Naive thymus-derived CD4-positive, alpha-beta T cell (primary cell): ENCODE measurements at regions not wholly inside any gene's neighbourhood (a gene's known extent, or its start where the extent isn't known, plus 50 kb on each side); places are given as distances from the start of the nearest gene placed in this dataset.

Experiments used
- ATAC-seq: fragments of 150-1000 bp; cut with Tn5 transposase; 2 replicates; pipeline ENCODE4 v1.10.0; 2021; ENCODE audit warnings: mild to moderate bottlenecking, moderate library complexity
- CTCF ChIA-PET: fragments of 350-600 bp; sonication (Branson Sonifier 250); formaldehyde crosslinking; loops from one replicate; lab custom pipeline; 2021; ENCODE audit warnings: antibody characterized with exemption; lab: Charles Lee
- POLR2A ChIA-PET: fragments of 350-600 bp; sonication (Branson Sonifier 250); formaldehyde crosslinking; loops from one replicate; lab custom pipeline; 2021; ENCODE audit warnings: antibody characterized with exemption, inconsistent platforms; lab: Charles Lee
- DNase-seq, 9 donors: peaks; one replicate each; pipeline versions ENCODE4 v3.0.0 to v3.0.0-alpha.2; 2020 to 2022; ENCODE audit warnings: mixed read lengths in 1 of 9
- H3K27ac ChIP-seq: one replicate; pipeline ENCODE4 v1.7.0; 2013; ENCODE audit warnings: mild to moderate bottlenecking, low read depth, low read length, moderate library complexity
- H3K27me3 ChIP-seq, 2 donors: one replicate each; pipeline ENCODE4 v1.7.0; 2013; ENCODE audit warnings: low read length in 2 of 2, mild to moderate bottlenecking in 2 of 2, moderate library complexity in 2 of 2; ENCODE audit not compliant: control insufficient read depth in 2 of 2, insufficient read depth in 2 of 2
- H3K36me3 ChIP-seq, 3 experiments: 1 replicate in 2 of 3; 2 replicates in 1 of 3; pipeline ENCODE4 v1.7.0; 2013; ENCODE audit warnings: low read length in 3 of 3, mild to moderate bottlenecking in 3 of 3, moderate library complexity in 1 of 3; ENCODE audit not compliant: insufficient read depth in 3 of 3, control insufficient read depth in 2 of 3
- H3K4me1 ChIP-seq, 2 donors: one replicate each; pipeline ENCODE4 v1.7.0; 2013; ENCODE audit warnings: low read length in 2 of 2, mild to moderate bottlenecking in 2 of 2, moderate library complexity in 1 of 2; ENCODE audit not compliant: control insufficient read depth in 2 of 2, insufficient read depth in 2 of 2
- H3K4me3 ChIP-seq: 2 replicates; pipeline ENCODE4 v1.7.0; 2013; ENCODE audit warnings: mild to moderate bottlenecking, low read length
- H3K9me3 ChIP-seq, 3 experiments: 1 replicate in 2 of 3; 2 replicates in 1 of 3; pipeline ENCODE4 v1.7.0; 2013; ENCODE audit warnings: low read length in 3 of 3; ENCODE audit not compliant: control insufficient read depth in 2 of 3
- H3K27ac Mint-ChIP-seq, 9 donors: one replicate each; pipeline ENCODE4 v1.8.0; 2020 to 2022; ENCODE audit warnings: mixed read lengths in 9 of 9, mild to moderate bottlenecking in 8 of 9, moderate library complexity in 5 of 9, inconsistent platforms in 2 of 9
- H3K27me3 Mint-ChIP-seq, 5 donors: one replicate each; pipeline ENCODE4 v1.8.0; 2021 to 2022; ENCODE audit warnings: mixed read lengths in 5 of 5, mild to moderate bottlenecking in 1 of 5
- H3K36me3 Mint-ChIP-seq, 5 donors: one replicate each; pipeline ENCODE4 v1.8.0; 2020 to 2022; ENCODE audit warnings: mixed read lengths in 5 of 5, mild to moderate bottlenecking in 3 of 5, inconsistent platforms in 1 of 5
- H3K4me1 Mint-ChIP-seq, 7 donors: one replicate each; pipeline ENCODE4 v1.8.0; 2020 to 2022; ENCODE audit warnings: mixed read lengths in 7 of 7, mild to moderate bottlenecking in 3 of 7, inconsistent platforms in 1 of 7
- H3K4me3 Mint-ChIP-seq, 10 donors: one replicate each; pipeline ENCODE4 v1.8.0; 2020 to 2022; ENCODE audit warnings: mild to moderate bottlenecking in 10 of 10, mixed read lengths in 10 of 10, moderate library complexity in 6 of 10, inconsistent platforms in 2 of 10
- H3K9me3 Mint-ChIP-seq, 11 donors: one replicate each; pipeline ENCODE4 v1.8.0; 2020 to 2022; ENCODE audit warnings: mixed read lengths in 11 of 11, mild to moderate bottlenecking in 4 of 11, inconsistent platforms in 1 of 11, moderate library complexity in 1 of 11
- intact Hi-C, 2 donors: fragments of 100-400 bp; cut with micrococcal nuclease; formaldehyde crosslinking; loops; one replicate each; pipeline ENCODE4 v1.15.1; 2023

DNA sequence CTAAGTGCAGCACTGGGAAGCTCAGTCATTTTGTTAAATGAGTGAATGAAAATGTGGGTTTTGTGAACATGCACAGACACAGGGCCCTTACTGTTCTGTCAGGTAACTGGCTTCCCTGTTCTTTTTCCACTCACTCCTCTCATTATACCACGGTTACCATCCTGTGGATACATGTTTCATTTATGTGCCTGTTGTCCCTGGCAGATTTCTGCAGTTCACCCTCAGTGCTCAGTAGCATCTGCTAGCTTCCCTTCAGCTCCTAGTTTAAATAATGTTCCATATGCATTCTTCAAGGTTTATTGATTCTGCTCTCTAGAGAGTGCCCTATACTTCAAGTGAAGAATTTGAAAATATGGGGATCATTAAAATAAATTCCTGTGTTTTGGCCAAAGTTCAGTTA is 1634.3 kb upstream of the ADGRL3 start:
- Histone ChIP-seq H3K4me3 (no peak overlapping the region), H3K27me3 (no peaks in the 10 kb centered on the region), H3K36me3 (no peaks in the 10 kb centered on the region), H3K4me1 (no peaks in the 10 kb centered on the region), H3K9me3 (no peaks in the 10 kb centered on the region), H3K27ac (no peak overlapping the region)
- no peaks in the 10 kb centered on the region for H3K36me3 Mint-ChIP-seq
- ATAC-seq: no peak
- intact Hi-C loops: no loop called here
- H3K4me1 Mint-ChIP-seq: no peaks in the 10 kb centered on the region
- peaks cover 0 to 5% (median 0%) of the 10 kb centered on the region in 11 donors for H3K9me3 Mint-ChIP-seq
- H3K4me3 Mint-ChIP-seq: no peak overlapping the region
- peaks cover 0 to 3% (median 0%) of the 10 kb centered on the region in 5 donors for H3K27me3 Mint-ChIP-seq
- no peak for DNase-seq
- no peak overlapping the region for H3K27ac Mint-ChIP-seq
- CTCF ChIA-PET: no interaction called here
- POLR2A ChIA-PET: no interaction called here

- Histone ChIP-seq H3K27ac (no peak overlapping the region), H3K36me3 (no peaks in the 10 kb centered on the region), H3K4me3 (no peak overlapping the region), H3K9me3 (no peaks in the 10 kb centered on the region), H3K4me1 (no peaks in the 10 kb centered on the region), H3K27me3 (no peaks in the 10 kb centered on the region)
- ChIA-PET POLR2A (no interaction called here), CTCF (no interaction called here)
- ATAC-seq (no peak), DNase-seq (no peak)
- H3K4me3 Mint-ChIP-seq: no peak overlapping the region
- peaks cover 0 to 3% (median 0%) of the 10 kb centered on the region in 5 donors for H3K27me3 Mint-ChIP-seq
- no peak overlapping the region for H3K27ac Mint-ChIP-seq
- H3K4me1 Mint-ChIP-seq: no peaks in the 10 kb centered on the region
- intact Hi-C loops: no loop called here
- H3K9me3 Mint-ChIP-seq: peaks cover 0 to 17% (median 0%) of the 10 kb centered on the region in 11 donors
- H3K36me3 Mint-ChIP-seq: no peaks in the 10 kb centered on the region
Measured at GRCh38 chr4:59570860-59571476, 1629.2 kb upstream of the ADGRL3 start.

- POLR2A ChIA-PET: no interaction called here
- peaks cover 0 to 17% (median 0%) of the 10 kb centered on the region in 11 donors for H3K9me3 Mint-ChIP-seq
Measured at GRCh38 chr4:59571805-59572430, 1628.2 kb upstream of the ADGRL3 start.

DNA sequence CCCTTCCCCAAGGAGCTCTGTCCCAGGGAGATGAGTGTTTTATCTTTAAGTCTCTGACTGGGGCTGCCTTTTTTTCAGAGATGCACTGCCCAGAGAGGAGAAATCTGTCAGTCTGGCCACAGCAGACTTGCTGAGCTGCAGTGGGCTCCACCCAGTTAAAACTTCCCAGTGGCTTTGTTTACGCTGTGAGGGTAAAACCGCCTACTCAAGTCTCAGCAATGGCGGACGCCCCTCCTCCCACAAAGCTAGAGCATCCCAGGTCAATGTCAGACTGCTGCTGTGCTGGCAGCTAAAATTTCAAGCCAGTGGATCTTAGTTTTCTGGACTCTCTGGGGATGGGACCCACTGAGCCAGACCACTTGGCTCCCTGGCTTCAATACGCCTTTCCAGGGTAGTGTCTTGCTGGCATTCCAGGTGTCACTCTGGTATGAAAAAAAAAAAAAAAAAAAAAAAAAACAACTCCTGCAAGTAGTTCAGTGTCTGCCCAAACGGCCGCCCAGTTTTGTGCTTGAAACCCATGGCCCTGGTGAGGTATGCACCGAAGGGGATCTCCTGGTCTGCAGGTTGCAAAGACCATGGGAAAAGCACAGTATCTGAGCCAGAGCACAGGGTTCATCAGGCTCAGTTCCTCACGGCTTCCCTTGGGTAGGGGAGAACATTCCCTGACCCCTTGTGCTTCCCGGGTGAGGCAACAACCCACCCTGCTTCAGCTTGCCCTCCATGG is 1616.1 kb upstream of the ADGRL3 start:
- CTCF ChIA-PET: no interaction called here
- Mint-ChIP-seq H3K27me3 (no peaks in the 10 kb centered on the region), H3K9me3 (peaks cover 5 to 35% (median 16%) of the 10 kb centered on the region in 11 donors), H3K36me3 (peaks cover 0 to 5% (median 0%) of the 10 kb centered on the region in 5 donors), H3K4me3 (no peak overlapping the region), H3K27ac (no peak overlapping the region), H3K4me1 (no peaks in the 10 kb centered on the region)
- POLR2A ChIA-PET: no interaction called here
- H3K27me3 ChIP-seq: no peaks in the 10 kb centered on the region
- DNase-seq: no peak
- no peak overlapping the region for H3K4me3 ChIP-seq
- intact Hi-C loops: no loop called here
- no peaks in the 10 kb centered on the region for H3K9me3 ChIP-seq
- ATAC-seq: no peak
- no peaks in the 10 kb centered on the region for H3K36me3 ChIP-seq
- no peak overlapping the region for H3K27ac ChIP-seq
- no peaks in the 10 kb centered on the region for H3K4me1 ChIP-seq

More at GRCh38 chr4:59571805-59572430, 1628.2 kb upstream of the ADGRL3 start:
- Mint-ChIP-seq H3K4me1 (no peaks in the 10 kb centered on the region), H3K27ac (no peak overlapping the region), H3K36me3 (no peaks in the 10 kb centered on the region), H3K4me3 (no peak overlapping the region), H3K27me3 (peaks cover 0 to under 1% (median 0%) of the 10 kb centered on the region in 5 donors)
- DNase-seq (no peak), ATAC-seq (no peak)
- CTCF ChIA-PET: no interaction called here
- intact Hi-C loops: no loop called here
- Histone ChIP-seq H3K36me3 (no peaks in the 10 kb centered on the region), H3K4me3 (no peak overlapping the region), H3K9me3 (no peaks in the 10 kb centered on the region), H3K27ac (no peak overlapping the region), H3K27me3 (no peaks in the 10 kb centered on the region), H3K4me1 (no peaks in the 10 kb centered on the region)

- POLR2A ChIA-PET: no interaction called here
- Histone ChIP-seq H3K27ac (no peak overlapping the region), H3K9me3 (no peaks in the 10 kb centered on the region), H3K36me3 (no peaks in the 10 kb centered on the region), H3K27me3 (no peaks in the 10 kb centered on the region), H3K4me1 (no peaks in the 10 kb centered on the region), H3K4me3 (no peak overlapping the region)
- Mint-ChIP-seq H3K9me3 (peaks cover 3 to 21% (median 7%) of the 10 kb centered on the region in 11 donors), H3K36me3 (no peaks in the 10 kb centered on the region), H3K4me1 (no peaks in the 10 kb centered on the region), H3K27ac (no peak overlapping the region), H3K4me3 (no peak overlapping the region), H3K27me3 (no peaks in the 10 kb centered on the region)
- ATAC-seq: no peak
- CTCF ChIA-PET: no interaction called here
- no peak for DNase-seq
- intact Hi-C loops: no loop called here
Measured at GRCh38 chr4:59597536-59598329, 1602.4 kb upstream of the ADGRL3 start.

DNA sequence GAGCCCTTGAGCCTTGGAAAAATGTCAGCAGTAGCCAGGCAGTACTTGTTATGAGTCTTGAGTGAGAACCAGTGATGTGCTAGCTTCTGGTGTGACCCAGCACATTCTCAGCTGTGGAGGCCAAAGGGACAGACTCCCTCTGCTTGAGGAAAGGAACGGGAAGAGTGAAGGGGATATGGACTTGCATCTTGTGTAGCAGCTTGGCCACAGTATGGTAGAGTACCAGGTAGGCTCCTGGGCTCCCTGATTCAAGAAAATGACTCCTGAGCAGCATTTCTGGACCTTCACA is 1601.9 kb upstream of the ADGRL3 start:
- Histone ChIP-seq H3K4me3 (no peak overlapping the region), H3K27ac (no peak overlapping the region), H3K27me3 (no peaks in the 10 kb centered on the region), H3K4me1 (no peaks in the 10 kb centered on the region), H3K36me3 (no peaks in the 10 kb centered on the region), H3K9me3 (no peaks in the 10 kb centered on the region)
- peaks cover 3 to 23% (median 7%) of the 10 kb centered on the region in 11 donors for H3K9me3 Mint-ChIP-seq
- intact Hi-C loops: no loop called here
- H3K27me3 Mint-ChIP-seq: no peaks in the 10 kb centered on the region
- POLR2A ChIA-PET: no interaction called here
- DNase-seq: no peak
- H3K27ac Mint-ChIP-seq: no peak overlapping the region
- H3K4me1 Mint-ChIP-seq: no peaks in the 10 kb centered on the region
- H3K36me3 Mint-ChIP-seq: no peaks in the 10 kb centered on the region
- H3K4me3 Mint-ChIP-seq: no peak overlapping the region
- CTCF ChIA-PET: no interaction called here
- no peak for ATAC-seq
